Natural killer cell (primary cell): ENCODE measurements at regions not wholly inside any gene's neighbourhood (a gene's known extent, or its start where the extent isn't known, plus 50 kb on each side); places are given as distances from the start of the nearest gene placed in this dataset.

Experiments
- ATAC-seq, 3 donors: fragments of 150-1000 bp in 2 of 3; fragments of 200-7000 bp in 1 of 3; cut with Tn5 transposase; 1 replicate in 1 of 3; 2 replicates in 2 of 3; pipeline ENCODE4 v1.10.0; 2021; ENCODE audit warnings: mild to moderate bottlenecking in 2 of 3, moderate library complexity in 2 of 3
- DNase-seq, 2 donors: peaks; one replicate each; pipeline versions ENCODE4 v3.0.0 to v3.0.0-alpha.2; 2013 to 2021; ENCODE audit warnings: mixed read lengths in 1 of 2
- H3K27ac ChIP-seq: one replicate; pipeline ENCODE4 v1.5.1; 2013; ENCODE audit warnings: mild to moderate bottlenecking, low read length
- H3K27me3 ChIP-seq: one replicate; pipeline ENCODE4 v1.6.1; 2013; ENCODE audit warnings: low read length; ENCODE audit not compliant: control insufficient read depth, insufficient read depth
- H3K36me3 ChIP-seq: one replicate; pipeline ENCODE4 v1.6.1; 2013; ENCODE audit warnings: low read length; ENCODE audit not compliant: control insufficient read depth, insufficient read depth
- H3K4me1 ChIP-seq: one replicate; pipeline ENCODE4 v1.6.1; 2013; ENCODE audit warnings: low read length; ENCODE audit not compliant: control insufficient read depth, insufficient read depth
- H3K4me3 ChIP-seq: one replicate; pipeline ENCODE4 v1.5.1; 2013; ENCODE audit warnings: low read length
- H3K9me3 ChIP-seq: one replicate; pipeline ENCODE4 v1.6.1; 2013; ENCODE audit warnings: low read length; ENCODE audit not compliant: control insufficient read depth, insufficient read depth
- H3K27ac Mint-ChIP-seq, 2 donors: one replicate each; pipeline ENCODE4 v1.8.0; 2022; ENCODE audit warnings: mild to moderate bottlenecking in 2 of 2, mixed read lengths in 2 of 2, moderate library complexity in 1 of 2
- H3K27me3 Mint-ChIP-seq, 2 donors: one replicate each; pipeline ENCODE4 v1.8.0; 2022; ENCODE audit warnings: low read depth in 2 of 2, mixed read lengths in 2 of 2
- H3K36me3 Mint-ChIP-seq: one replicate; pipeline ENCODE4 v1.8.0; 2022; ENCODE audit warnings: mixed read lengths
- H3K4me1 Mint-ChIP-seq, 2 donors: one replicate each; pipeline ENCODE4 v1.8.0; 2022; ENCODE audit warnings: mixed read lengths in 2 of 2
- H3K4me3 Mint-ChIP-seq: one replicate; pipeline ENCODE4 v1.8.0; 2022; ENCODE audit warnings: mild to moderate bottlenecking, moderate library complexity, mixed read lengths
- H3K9me3 Mint-ChIP-seq, 2 donors: one replicate each; pipeline ENCODE4 v1.8.0; 2022; ENCODE audit warnings: mixed read lengths in 2 of 2
- CTCF ChIP-seq: fragments of 200-600 bp; IDR thresholded peaks from one replicate; pipeline ENCODE4 v1.8.0; 2022; ENCODE audit warnings: antibody characterized with exemption
- WGBS: methylation state at CpG from one replicate; pipeline ENCODE4 v1.1.7; 2013; ENCODE audit warnings: missing lambda C conversion rate; ENCODE audit not compliant: insufficient coverage; 5-methylcytosine and 5-hydroxymethylcytosine counted together
- intact Hi-C: fragments of 100-400 bp; cut with micrococcal nuclease; formaldehyde crosslinking; loops from one replicate; pipeline ENCODE4 v1.14.2; 2022

GRCh38 chr1:170881268-170882265, 53.8 kb upstream of the MROH9 start:
- WGBS, result 18% methylated on average over 4 of the region's 5 CpGs
- DNase-seq, result no peak
- Histone ChIP-seq H3K27ac (no peak overlapping the region), H3K36me3 (no peaks in the 10 kb centered on the region), H3K4me1 (no peaks in the 10 kb centered on the region), H3K27me3 (no peaks in the 10 kb centered on the region), H3K9me3 (no peaks in the 10 kb centered on the region), H3K4me3 (no peak overlapping the region)
- peaks cover 2 to 16% of the 10 kb centered on the region in 2 donors for H3K27me3 Mint-ChIP-seq
- intact Hi-C loops, result no loop called here
- no peak overlapping the region for H3K4me3 Mint-ChIP-seq
- no peaks in the 10 kb centered on the region for H3K4me1 Mint-ChIP-seq
- no peaks in the 10 kb centered on the region for H3K36me3 Mint-ChIP-seq
- TF ChIP-seq CTCF, result no peak
- no peak for ATAC-seq
- no peak overlapping the region for H3K27ac Mint-ChIP-seq
- peaks cover 3% of the 10 kb centered on the region in 2 donors for H3K9me3 Mint-ChIP-seq
